ENCODE measurements at regions not wholly inside any gene's neighbourhood (a gene's known extent, or its start where the extent isn't known, plus 50 kb on each side); places are given as distances from the start of the nearest gene placed in this dataset.

DNA sequence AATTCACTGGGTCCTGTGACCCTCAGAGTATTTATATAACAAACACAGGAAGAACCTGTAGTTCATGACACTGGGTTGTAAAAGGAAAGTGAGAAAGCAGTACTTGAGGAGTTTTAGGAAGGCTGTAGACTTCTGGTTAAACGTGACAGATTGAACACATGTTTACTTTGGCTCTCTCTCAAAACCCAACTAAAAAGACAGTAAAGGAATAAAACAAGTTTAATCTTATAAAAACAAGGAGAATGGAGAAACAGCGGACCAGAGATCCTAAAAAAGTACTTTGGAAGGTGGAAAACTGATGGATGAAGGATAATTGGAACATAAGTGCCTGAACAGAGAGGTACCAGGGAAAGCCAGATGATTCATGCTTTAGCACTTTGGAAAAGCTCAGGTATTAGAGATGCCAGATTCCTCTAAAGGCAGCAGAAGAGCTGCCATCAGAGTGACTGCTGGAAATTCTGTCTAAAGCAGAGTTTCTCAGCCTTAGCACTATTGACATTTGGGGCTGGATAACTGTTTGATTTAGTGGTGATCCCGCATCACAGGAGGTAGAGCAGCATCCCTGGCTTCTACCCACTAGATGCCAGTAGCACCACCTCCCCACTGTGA is 182.9 kb upstream of the RORA start:
- ATAC-seq = no peak
- POLR2A ChIA-PET = no interaction called here
- Mint-ChIP-seq H3K4me3 (no peak overlapping the region), H3K9me3 (0 out of 2 replicates have a peak, but pooled peaks cover 5% of the 10 kb centered on the region), H3K4me1 (peaks cover 3% of the 10 kb centered on the region; the same call in 1 of the 2 replicates), H3K27ac (no peak overlapping the region), H3K36me3 (peaks cover 4% of the 10 kb centered on the region; the same call in 1 of the 2 replicates), H3K27me3 (ENCODE audit: low read depth) (no peaks in the 10 kb centered on the region; the same call in 1 of the 2 replicates)
- TF ChIP-seq, protein P1, sequence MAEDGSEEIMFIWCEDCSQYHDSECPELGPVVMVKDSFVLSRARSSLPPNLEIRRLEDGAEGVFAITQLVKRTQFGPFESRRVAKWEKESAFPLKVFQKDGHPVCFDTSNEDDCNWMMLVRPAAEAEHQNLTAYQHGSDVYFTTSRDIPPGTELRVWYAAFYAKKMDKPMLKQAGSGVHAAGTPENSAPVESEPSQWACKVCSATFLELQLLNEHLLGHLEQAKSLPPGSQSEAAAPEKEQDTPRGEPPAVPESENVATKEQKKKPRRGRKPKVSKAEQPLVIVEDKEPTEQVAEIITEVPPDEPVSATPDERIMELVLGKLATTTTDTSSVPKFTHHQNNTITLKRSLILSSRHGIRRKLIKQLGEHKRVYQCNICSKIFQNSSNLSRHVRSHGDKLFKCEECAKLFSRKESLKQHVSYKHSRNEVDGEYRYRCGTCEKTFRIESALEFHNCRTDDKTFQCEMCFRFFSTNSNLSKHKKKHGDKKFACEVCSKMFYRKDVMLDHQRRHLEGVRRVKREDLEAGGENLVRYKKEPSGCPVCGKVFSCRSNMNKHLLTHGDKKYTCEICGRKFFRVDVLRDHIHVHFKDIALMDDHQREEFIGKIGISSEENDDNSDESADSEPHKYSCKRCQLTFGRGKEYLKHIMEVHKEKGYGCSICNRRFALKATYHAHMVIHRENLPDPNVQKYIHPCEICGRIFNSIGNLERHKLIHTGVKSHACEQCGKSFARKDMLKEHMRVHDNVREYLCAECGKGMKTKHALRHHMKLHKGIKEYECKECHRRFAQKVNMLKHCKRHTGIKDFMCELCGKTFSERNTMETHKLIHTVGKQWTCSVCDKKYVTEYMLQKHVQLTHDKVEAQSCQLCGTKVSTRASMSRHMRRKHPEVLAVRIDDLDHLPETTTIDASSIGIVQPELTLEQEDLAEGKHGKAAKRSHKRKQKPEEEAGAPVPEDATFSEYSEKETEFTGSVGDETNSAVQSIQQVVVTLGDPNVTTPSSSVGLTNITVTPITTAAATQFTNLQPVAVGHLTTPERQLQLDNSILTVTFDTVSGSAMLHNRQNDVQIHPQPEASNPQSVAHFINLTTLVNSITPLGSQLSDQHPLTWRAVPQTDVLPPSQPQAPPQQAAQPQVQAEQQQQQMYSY (CRISPR knock-in tag; IDR thresholded peaks at IDR 0.05) = no peak
- TF ChIP-seq, protein P2, sequence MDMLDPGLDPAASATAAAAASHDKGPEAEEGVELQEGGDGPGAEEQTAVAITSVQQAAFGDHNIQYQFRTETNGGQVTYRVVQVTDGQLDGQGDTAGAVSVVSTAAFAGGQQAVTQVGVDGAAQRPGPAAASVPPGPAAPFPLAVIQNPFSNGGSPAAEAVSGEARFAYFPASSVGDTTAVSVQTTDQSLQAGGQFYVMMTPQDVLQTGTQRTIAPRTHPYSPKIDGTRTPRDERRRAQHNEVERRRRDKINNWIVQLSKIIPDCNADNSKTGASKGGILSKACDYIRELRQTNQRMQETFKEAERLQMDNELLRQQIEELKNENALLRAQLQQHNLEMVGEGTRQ (CRISPR knock-in tag; IDR thresholded peaks at IDR 0.05) = no peak
- TF ChIP-seq MYBL2 (CRISPR knock-in tag; IDR thresholded peaks at IDR 0.05) (no peak), E2F5 (CRISPR knock-in tag; IDR thresholded peaks at IDR 0.05) (no peak), JUN (CRISPR knock-in tag; IDR thresholded peaks at IDR 0.05) (no peak), SMAD3 (CRISPR knock-in tag; IDR thresholded peaks at IDR 0.05; ENCODE audit: borderline replicate concordance) (no peak), ZNF232 (CRISPR knock-in tag; IDR thresholded peaks at IDR 0.05) (no peak), ZSCAN18 (CRISPR knock-in tag; IDR thresholded peaks at IDR 0.05) (no peak), JAZF1 (CRISPR knock-in tag; IDR thresholded peaks at IDR 0.05) (no peak), NR1H2 (CRISPR knock-in tag; IDR thresholded peaks at IDR 0.05) (no peak), ZNF425 (CRISPR knock-in tag; conservative IDR thresholded peaks at IDR 0.05) (no peak), IRF2 (CRISPR knock-in tag; IDR thresholded peaks at IDR 0.05; ENCODE audit: borderline replicate concordance, low read depth) (no peak), NR3C1 (CRISPR knock-in tag; conservative IDR thresholded peaks at IDR 0.05; ENCODE audit: low read depth) (no peak)
- TF ChIP-seq, protein P3, sequence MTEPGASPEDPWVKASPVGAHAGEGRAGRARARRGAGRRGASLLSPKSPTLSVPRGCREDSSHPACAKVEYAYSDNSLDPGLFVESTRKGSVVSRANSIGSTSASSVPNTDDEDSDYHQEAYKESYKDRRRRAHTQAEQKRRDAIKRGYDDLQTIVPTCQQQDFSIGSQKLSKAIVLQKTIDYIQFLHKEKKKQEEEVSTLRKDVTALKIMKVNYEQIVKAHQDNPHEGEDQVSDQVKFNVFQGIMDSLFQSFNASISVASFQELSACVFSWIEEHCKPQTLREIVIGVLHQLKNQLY (CRISPR knock-in tag; IDR thresholded peaks at IDR 0.05) = no peak
- CTCF ChIA-PET = no interaction called here
- DNase-seq (ENCODE audit: low spot score) = no peak

DNA sequence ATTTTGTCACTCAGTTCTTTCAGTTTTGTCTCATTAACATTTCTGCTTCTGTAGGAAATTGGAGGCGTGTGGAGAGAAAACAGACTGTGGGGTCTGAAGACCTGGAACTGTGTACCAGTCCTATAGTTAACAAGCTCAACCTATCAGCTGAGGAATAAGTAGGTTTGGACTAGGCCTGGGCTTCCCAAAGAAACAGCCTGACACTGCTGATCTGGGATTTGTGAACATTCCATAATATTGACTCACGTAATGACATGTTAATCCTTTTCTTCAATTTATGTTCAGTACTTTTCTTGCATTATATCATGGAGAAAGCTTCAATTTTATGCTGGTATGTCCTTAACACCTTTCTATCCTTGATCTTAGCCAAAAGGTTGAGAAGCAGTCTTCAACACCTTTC is 181.6 kb upstream of the RORA start:
- 0 out of 2 replicates have a peak, but pooled peaks cover 4% of the 10 kb centered on the region for H3K9me3 Mint-ChIP-seq
- no peak for DNase-seq (ENCODE audit: low spot score)
- H3K27me3 Mint-ChIP-seq (ENCODE audit: low read depth) = no peaks in the 10 kb centered on the region; the same call in 1 of the 2 replicates
- CTCF ChIA-PET = no interaction called here
- POLR2A ChIA-PET = no interaction called here
- no peak overlapping the region for H3K27ac Mint-ChIP-seq
- no peak for ATAC-seq
- peaks cover 4% of the 10 kb centered on the region; the same call in 1 of the 2 replicates for H3K36me3 Mint-ChIP-seq
- no peak overlapping the region for H3K4me3 Mint-ChIP-seq
- no peaks in the 10 kb centered on the region for H3K4me1 Mint-ChIP-seq
- TF ChIP-seq, protein P4, sequence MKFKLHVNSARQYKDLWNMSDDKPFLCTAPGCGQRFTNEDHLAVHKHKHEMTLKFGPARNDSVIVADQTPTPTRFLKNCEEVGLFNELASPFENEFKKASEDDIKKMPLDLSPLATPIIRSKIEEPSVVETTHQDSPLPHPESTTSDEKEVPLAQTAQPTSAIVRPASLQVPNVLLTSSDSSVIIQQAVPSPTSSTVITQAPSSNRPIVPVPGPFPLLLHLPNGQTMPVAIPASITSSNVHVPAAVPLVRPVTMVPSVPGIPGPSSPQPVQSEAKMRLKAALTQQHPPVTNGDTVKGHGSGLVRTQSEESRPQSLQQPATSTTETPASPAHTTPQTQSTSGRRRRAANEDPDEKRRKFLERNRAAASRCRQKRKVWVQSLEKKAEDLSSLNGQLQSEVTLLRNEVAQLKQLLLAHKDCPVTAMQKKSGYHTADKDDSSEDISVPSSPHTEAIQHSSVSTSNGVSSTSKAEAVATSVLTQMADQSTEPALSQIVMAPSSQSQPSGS (CRISPR knock-in tag; IDR thresholded peaks at IDR 0.05; ENCODE audit: borderline replicate concordance, low read depth) = no peak
- no peak for TF ChIP-seq ZNF317 (CRISPR knock-in tag; IDR thresholded peaks at IDR 0.05; ENCODE audit: borderline replicate concordance, low read depth)
- no peak for TF ChIP-seq SP1 (CRISPR knock-in tag; conservative IDR thresholded peaks at IDR 0.05)
- no peak for TF ChIP-seq IRF2 (CRISPR knock-in tag; IDR thresholded peaks at IDR 0.05; ENCODE audit: borderline replicate concordance, low read depth)
- no peak for TF ChIP-seq NR2C2 (CRISPR knock-in tag; IDR thresholded peaks at IDR 0.05)
- no peak for TF ChIP-seq STAT6 (CRISPR knock-in tag; conservative IDR thresholded peaks at IDR 0.05; ENCODE audit: low read depth)

All from WTC11 (cell line).